ENCODE measurements at regions not wholly inside any gene's neighbourhood (a gene's known extent, or its start where the extent isn't known, plus 50 kb on each side); places are given as distances from the start of the nearest gene placed in this dataset.

- Histone ChIP-seq H3K4me1 (ENCODE audit: control insufficient read depth, extremely low read depth, insufficient read depth, low read length) (no peaks in the 10 kb centered on the region), H3K27me3 (ENCODE audit: control insufficient read depth in 2 of 2, insufficient read depth in 2 of 2, low read length in 2 of 2) (no peaks in the 10 kb centered on the region), H4K20me1 (replicated peaks; ENCODE audit: control insufficient read depth, extremely low read depth, insufficient read depth, low read length) (no peaks in the 10 kb centered on the region), H3K4me3 (replicated peaks in 1 of 3; ENCODE audit: insufficient read depth in 1 of 3, low read depth in 1 of 3, low read length in 3 of 3) (no peak overlapping the region), H3K27ac (ENCODE audit: insufficient read depth, low read depth, low read length) (no peak overlapping the region), H3K9me1 (replicated peaks; ENCODE audit: control insufficient read depth, extremely low read depth, insufficient read depth, low read length) (no peaks in the 10 kb centered on the region), H3K36me3 (ENCODE audit: control insufficient read depth in 2 of 2, extremely low read depth in 1 of 2, insufficient read depth in 2 of 2, low read length in 2 of 2) (no peaks in the 10 kb centered on the region), H2AFZ (ENCODE audit: low read depth, low read length) (peak overlapping the region; percentile 56), H3K9ac (replicated peaks; ENCODE audit: extremely low read depth, insufficient read depth, low read length) (no peak overlapping the region), H3K79me2 (ENCODE audit: control insufficient read depth, insufficient read depth, low read length) (no peaks in the 10 kb centered on the region), H3K4me2 (ENCODE audit: insufficient read depth, low read length) (no peak overlapping the region), H3K9me3 (replicated peaks; ENCODE audit: control insufficient read depth, insufficient read depth, low read length) (no peaks in the 10 kb centered on the region)
- ChIA-PET CTCF (no interaction called here), POLR2A (no interaction called here)
- DNase-seq (ENCODE audit: low read depth, low spot score) (peak; percentile 53), FAIRE-seq (peak; percentile 71)
- dilution Hi-C loops (cut with MboI; ENCODE audit: extremely low pct_ligation_motif_present, low sequenced_read_pairs) = no loop called here
- TF ChIP-seq EZH2 (IDR thresholded peaks at IDR 0.05; ENCODE audit: borderline replicate concordance, low read depth, low read length, severe bottlenecking) (no peak), MYC (IDR thresholded peaks at IDR 0.05; ENCODE audit: low read depth, low read length) (no peak), POLR2A (IDR thresholded peaks at IDR 0.05; ENCODE audit: low read depth, low read length) (no peak), CTCF (IDR thresholded peaks at IDR 0.05; ENCODE audit: extremely low read depth in 1 of 2, insufficient read depth in 1 of 2, low read depth in 1 of 2, low read length in 2 of 2) (no peak), POLR2AphosphoS5 (IDR thresholded peaks at IDR 0.05; ENCODE audit: insufficient read depth, low read depth, low read length) (no peak), MAX (IDR thresholded peaks at IDR 0.05; ENCODE audit: insufficient read depth, insufficient read length) (no peak), FOS (IDR thresholded peaks at IDR 0.05; ENCODE audit: borderline replicate concordance, insufficient read depth, low read length) (no peak), GATA2 (IDR thresholded peaks at IDR 0.05; ENCODE audit: insufficient read depth, insufficient read length, low read depth, low read length) (no peak), JUN (IDR thresholded peaks at IDR 0.05; ENCODE audit: borderline replicate concordance, insufficient read depth, insufficient read length, low read depth) (no peak)
- intact Hi-C loops (cut with micrococcal nuclease) = no loop called here
- no TSS peak for BruUV-seq (replicated peaks)
These were observed 490.8 kb upstream of the PIK3C3 start for GRCh38 chr18:41464278-41464677.

Data from endothelial cell of umbilical vein (primary cell).